Astrocyte (in vitro differentiated cells and primary cell): ENCODE measurements at regions not wholly inside any gene's neighbourhood (a gene's known extent, or its start where the extent isn't known, plus 50 kb on each side); places are given as distances from the start of the nearest gene placed in this dataset.
"Not testable (repeated sequence)": the region's sequence is repeated elsewhere in the genome, so short reads cannot be mapped to it uniquely, and the experiment has no call there.

Experiments used
- DNase-seq: peaks from one replicate; pipeline ENCODE4 v3.0.0-alpha.2; 2010; ENCODE audit warnings: low read depth
- FAIRE-seq: peaks from 2 replicates; lab custom pipeline; 2011; peaks lifted over from hg19 to GRCh38; lab: Jason Lieb, UNC
- H2AFZ ChIP-seq: 2 replicates; pipeline ENCODE4 v1.6.0; 2012; ENCODE audit warnings: low read depth, low read length, inconsistent platforms
- H3K27ac ChIP-seq: 2 replicates; pipeline ENCODE4 v1.5.1; 2011; ENCODE audit warnings: low read depth, low read length, inconsistent platforms
- H3K27me3 ChIP-seq: 2 replicates; pipeline ENCODE4 v1.6.0; 2011; ENCODE audit warnings: low read length, inconsistent platforms; ENCODE audit not compliant: insufficient read depth
- H3K36me3 ChIP-seq: 2 replicates; pipeline ENCODE4 v1.5.1; 2011; ENCODE audit warnings: low read length, inconsistent platforms; ENCODE audit not compliant: insufficient read depth
- H3K4me1 ChIP-seq: 2 replicates; pipeline ENCODE4 v1.5.1; 2011; ENCODE audit warnings: low read length, inconsistent platforms; ENCODE audit not compliant: insufficient read depth
- H3K4me2 ChIP-seq: 2 replicates; pipeline ENCODE4 v1.6.0; 2012; ENCODE audit warnings: low read length, inconsistent platforms
- H3K4me3 ChIP-seq: 2 replicates; pipeline ENCODE4 v1.5.1; 2011; ENCODE audit warnings: low read depth, mild to moderate bottlenecking, low read length, inconsistent platforms; ENCODE audit not compliant: insufficient read depth
- H3K79me2 ChIP-seq: 2 replicates; pipeline ENCODE4 v1.6.0; 2012; ENCODE audit warnings: mild to moderate bottlenecking, low read length, inconsistent platforms; ENCODE audit not compliant: insufficient read depth
- H3K9ac ChIP-seq: 2 replicates; pipeline ENCODE4 v1.6.0; 2012; ENCODE audit warnings: mild to moderate bottlenecking, low read length, inconsistent platforms
- H3K9me3 ChIP-seq: 2 replicates; pipeline ENCODE4 v1.5.1; 2012; ENCODE audit warnings: low read depth, mild to moderate bottlenecking, low read length, inconsistent platforms; ENCODE audit not compliant: insufficient read depth
- H4K20me1 ChIP-seq: 2 replicates; pipeline ENCODE4 v1.6.0; 2012; ENCODE audit warnings: low read length, inconsistent platforms; ENCODE audit not compliant: insufficient read depth
- H3K27ac Mint-ChIP-seq: one replicate; pipeline ENCODE4 v1.8.0; 2021; ENCODE audit warnings: mild to moderate bottlenecking, mixed read lengths; ENCODE audit not compliant: unreplicated experiment
- H3K27me3 Mint-ChIP-seq: one replicate; pipeline ENCODE4 v1.8.0; 2021; ENCODE audit warnings: low read depth, mixed read lengths; ENCODE audit not compliant: unreplicated experiment
- H3K36me3 Mint-ChIP-seq: one replicate; pipeline ENCODE4 v1.8.0; 2021; ENCODE audit warnings: low read depth, mixed read lengths; ENCODE audit not compliant: unreplicated experiment
- H3K4me1 Mint-ChIP-seq: one replicate; pipeline ENCODE4 v1.8.0; 2021; ENCODE audit warnings: low read depth, mixed read lengths; ENCODE audit not compliant: unreplicated experiment
- H3K4me3 Mint-ChIP-seq: one replicate; pipeline ENCODE4 v1.8.0; 2021; ENCODE audit warnings: mild to moderate bottlenecking, moderate library complexity, mixed read lengths; ENCODE audit not compliant: unreplicated experiment
- H3K9me3 Mint-ChIP-seq: one replicate; pipeline ENCODE4 v1.8.0; 2021; ENCODE audit warnings: mild to moderate bottlenecking, mixed read lengths; ENCODE audit not compliant: unreplicated experiment

DNA sequence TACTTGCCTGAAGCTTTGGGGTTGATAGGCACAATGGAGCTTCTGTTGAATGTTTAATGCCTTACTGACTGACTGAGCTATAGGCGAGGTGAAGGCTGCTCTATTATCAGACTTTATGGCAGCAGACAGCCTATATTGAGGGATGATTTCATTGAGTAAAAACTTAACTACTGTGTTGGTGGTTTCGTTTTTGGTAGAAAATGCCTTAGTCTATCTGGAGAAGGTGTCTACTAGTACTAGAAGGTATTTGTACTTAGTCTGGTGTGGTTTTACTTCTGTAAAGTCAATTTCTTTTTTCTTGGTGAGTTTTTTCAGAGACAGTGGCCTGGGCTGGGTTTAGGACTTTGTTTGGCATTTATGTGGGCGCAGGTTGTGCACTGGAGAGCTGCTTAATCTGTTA lies 97.2 kb downstream of the ALG1L2 start:
- Mint-ChIP-seq H3K4me1 (peaks cover 21% of the 10 kb centered on the region), H3K27ac (peak overlapping the region; percentile 90), H3K4me3 (peak overlapping the region; percentile 43)
- H3K9me3 ChIP-seq, H3K36me3 Mint-ChIP-seq, H3K9me3 Mint-ChIP-seq, H3K27ac ChIP-seq, FAIRE-seq, H3K27me3 Mint-ChIP-seq, H3K4me3 ChIP-seq, DNase-seq, H3K9ac ChIP-seq, H3K36me3 ChIP-seq, H3K4me2 ChIP-seq, H3K79me2 ChIP-seq, H4K20me1 ChIP-seq, H2AFZ ChIP-seq, H3K27me3 ChIP-seq, H3K4me1 ChIP-seq: not testable (repeated sequence)

DNA sequence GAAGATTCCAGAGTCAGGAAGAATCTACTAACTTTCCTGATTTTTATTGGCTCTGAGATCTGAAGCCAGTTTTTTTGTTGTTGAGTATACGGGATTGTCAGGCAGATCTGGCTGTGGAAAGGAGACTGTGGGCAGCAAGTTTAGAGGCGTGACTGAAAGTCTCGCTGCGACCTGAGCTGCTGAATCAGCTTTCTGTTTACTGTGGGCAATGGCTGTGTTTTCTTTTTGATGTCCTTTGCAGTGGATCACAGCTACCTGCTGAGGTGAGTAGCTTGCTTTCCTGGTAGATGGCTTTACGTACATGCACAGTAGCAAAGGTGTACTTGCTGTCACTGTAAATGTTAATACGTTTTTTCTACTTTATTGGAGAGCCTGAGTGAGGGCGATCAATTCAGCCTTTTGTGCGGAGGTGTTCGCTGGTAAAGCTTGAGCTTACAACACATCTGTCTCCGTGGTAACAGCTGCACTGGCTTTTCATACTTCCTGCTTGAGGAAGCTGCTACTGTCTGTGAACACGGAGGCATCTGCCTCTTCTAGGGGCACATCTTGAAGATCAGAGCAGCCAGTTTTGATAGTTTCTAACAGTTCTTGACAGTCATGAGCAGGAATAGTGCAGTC lies 97.8 kb downstream of the ALG1L2 start:
- peak overlapping the region; percentile 11 for H2AFZ ChIP-seq
- H3K36me3 ChIP-seq, result not testable (repeated sequence)

DNA sequence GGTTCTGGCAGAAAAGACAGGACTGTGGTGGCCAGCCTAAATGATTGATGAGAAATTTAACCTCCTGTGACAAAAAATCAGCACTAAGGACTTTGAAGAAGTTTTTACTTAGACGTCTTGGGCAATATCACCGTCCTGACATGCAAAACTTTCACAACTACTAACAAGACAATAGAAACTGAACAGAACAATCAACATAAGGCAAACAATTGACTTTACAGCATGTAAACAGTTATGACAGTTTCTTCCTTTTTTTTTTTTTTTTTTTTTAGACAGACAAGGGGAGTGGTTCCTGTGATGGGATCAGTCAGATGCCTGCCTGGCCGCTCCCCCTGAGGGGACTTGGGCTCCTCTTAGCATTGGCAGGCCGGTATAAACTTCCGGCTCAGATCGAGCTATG lies 100.8 kb downstream of the ALG1L2 start:
- H3K9ac ChIP-seq, FAIRE-seq, H3K36me3 ChIP-seq, H3K79me2 ChIP-seq, H3K27ac Mint-ChIP-seq, H3K27ac ChIP-seq, H4K20me1 ChIP-seq, H3K27me3 Mint-ChIP-seq, H2AFZ ChIP-seq, H3K4me2 ChIP-seq, H3K36me3 Mint-ChIP-seq, H3K27me3 ChIP-seq, H3K4me3 ChIP-seq, H3K4me1 ChIP-seq, H3K9me3 Mint-ChIP-seq, H3K9me3 ChIP-seq, H3K4me3 Mint-ChIP-seq, DNase-seq: not testable (repeated sequence)
- peaks cover 21% of the 10 kb centered on the region for H3K4me1 Mint-ChIP-seq

More for the DNA sequence above, 97.8 kb downstream of the ALG1L2 start:
- H3K9me3 ChIP-seq, H3K27me3 Mint-ChIP-seq, H3K4me1 ChIP-seq, FAIRE-seq, H3K27me3 ChIP-seq, H3K9ac ChIP-seq, H3K4me3 ChIP-seq, H4K20me1 ChIP-seq, H3K9me3 Mint-ChIP-seq, DNase-seq, H3K79me2 ChIP-seq, H3K27ac ChIP-seq, H3K4me3 Mint-ChIP-seq, H3K36me3 Mint-ChIP-seq: not testable (repeated sequence)
- Mint-ChIP-seq H3K27ac (peak overlapping the region; percentile 90), H3K4me1 (peaks cover 21% of the 10 kb centered on the region)
- H3K4me2 ChIP-seq, result peak overlapping the region; percentile 50

DNA sequence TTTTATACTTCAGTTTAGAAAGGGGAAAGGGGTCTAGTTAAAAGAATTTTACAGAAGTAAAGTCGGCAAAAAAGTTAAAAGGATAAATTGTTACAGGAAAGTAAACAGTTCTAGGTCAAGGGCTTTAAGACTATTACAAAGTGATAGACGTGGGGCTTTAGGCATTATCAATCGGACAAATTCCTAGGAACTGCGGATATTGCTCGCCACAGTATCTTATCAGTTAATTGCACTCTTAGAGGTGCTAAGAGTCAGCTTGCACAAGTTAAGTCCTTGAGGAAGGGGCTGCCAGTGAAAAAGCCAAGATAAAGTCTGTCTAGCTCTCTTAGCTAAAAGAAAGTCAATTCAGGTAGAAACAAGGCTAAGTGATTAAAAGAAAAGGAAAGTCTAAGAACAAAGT lies 102.1 kb downstream of the ALG1L2 start:
- H3K4me3 Mint-ChIP-seq, H2AFZ ChIP-seq, H3K9ac ChIP-seq, H3K9me3 ChIP-seq, H3K27ac Mint-ChIP-seq, H3K27me3 ChIP-seq, H3K79me2 ChIP-seq, H3K36me3 ChIP-seq, H4K20me1 ChIP-seq, DNase-seq, FAIRE-seq, H3K27me3 Mint-ChIP-seq, H3K4me2 ChIP-seq, H3K27ac ChIP-seq, H3K36me3 Mint-ChIP-seq, H3K4me1 ChIP-seq, H3K4me3 ChIP-seq: not testable (repeated sequence)
- peaks cover 16% of the 10 kb centered on the region for H3K4me1 Mint-ChIP-seq
- peaks cover 11% of the 10 kb centered on the region for H3K9me3 Mint-ChIP-seq

DNA sequence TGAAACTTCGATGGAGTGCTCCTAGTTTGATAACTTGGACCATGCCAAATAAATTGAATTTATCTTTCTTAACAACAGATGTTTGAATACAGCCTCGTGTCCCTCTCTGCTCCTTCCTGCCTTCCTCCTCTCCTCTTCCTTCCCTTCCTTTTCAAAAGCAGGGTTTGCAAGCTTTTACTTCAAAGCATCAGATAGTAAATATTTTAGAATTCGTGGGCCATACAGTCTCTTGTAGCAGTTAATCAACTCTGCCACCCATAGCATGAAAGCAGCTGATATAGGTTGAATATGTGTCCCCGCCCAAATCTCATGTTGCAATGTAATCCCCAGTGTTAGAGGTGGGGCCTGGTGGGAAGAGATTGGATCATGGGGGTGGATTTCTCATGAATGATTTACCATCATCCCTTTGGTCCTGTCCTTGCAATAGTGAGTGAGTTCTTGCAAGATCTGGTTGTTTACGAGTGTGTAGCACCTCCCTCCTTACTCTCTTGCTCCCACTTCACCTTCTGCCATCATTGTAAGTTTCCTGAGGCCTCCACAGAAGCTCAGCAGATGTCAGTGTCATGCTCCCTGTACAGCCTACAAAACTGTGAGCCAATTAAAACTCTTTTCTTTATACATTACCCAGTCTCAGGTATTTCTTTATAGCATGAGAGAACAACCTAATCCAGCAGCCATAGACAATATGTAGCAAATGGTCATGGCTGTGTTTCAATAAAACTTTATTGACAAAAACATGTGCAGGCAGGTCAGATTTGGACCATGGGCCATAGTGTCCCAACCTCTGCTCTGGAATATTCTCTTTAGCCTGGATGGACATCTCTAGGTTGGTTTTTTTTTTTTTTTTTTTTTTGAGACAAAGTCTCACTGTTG lies 102.8 kb downstream of the ALG1L2 start:
- H3K4me3 Mint-ChIP-seq, H3K27ac Mint-ChIP-seq, H3K4me3 ChIP-seq, H3K79me2 ChIP-seq, H3K4me2 ChIP-seq, H3K27me3 Mint-ChIP-seq, H4K20me1 ChIP-seq, DNase-seq, H3K9ac ChIP-seq, H3K36me3 Mint-ChIP-seq, H3K27ac ChIP-seq, H3K9me3 ChIP-seq, H3K4me1 ChIP-seq, H2AFZ ChIP-seq, H3K36me3 ChIP-seq, FAIRE-seq, H3K4me1 Mint-ChIP-seq, H3K27me3 ChIP-seq: not testable (repeated sequence)
- H3K9me3 Mint-ChIP-seq, result peaks cover 11% of the 10 kb centered on the region

DNA sequence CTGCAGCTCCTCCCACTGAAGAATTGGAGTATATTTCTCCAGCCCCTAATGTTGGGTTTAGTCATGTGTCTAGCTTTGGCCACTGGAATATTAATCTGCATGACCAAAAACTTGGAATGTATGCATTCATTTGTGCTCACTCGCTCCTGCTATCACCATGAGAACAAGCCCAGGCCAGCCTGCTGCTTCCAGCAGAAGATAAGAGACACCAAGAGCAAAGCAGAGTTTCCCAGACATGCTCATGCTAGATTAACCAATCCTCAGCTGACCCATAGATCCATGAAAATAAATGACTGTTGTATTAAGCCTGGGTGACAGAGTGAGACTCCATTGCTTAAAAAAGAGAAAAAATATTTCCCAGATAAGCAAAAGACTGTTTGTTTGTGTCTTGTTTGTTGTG lies 119.6 kb downstream of the ALG1L2 start:
- H3K9me3 ChIP-seq, H3K36me3 ChIP-seq, H4K20me1 ChIP-seq, H3K27ac ChIP-seq, H3K27me3 Mint-ChIP-seq, FAIRE-seq, H3K27me3 ChIP-seq, DNase-seq, H3K4me1 Mint-ChIP-seq, H3K27ac Mint-ChIP-seq, H3K36me3 Mint-ChIP-seq, H3K9ac ChIP-seq, H3K4me2 ChIP-seq, H3K79me2 ChIP-seq, H3K4me3 Mint-ChIP-seq, H2AFZ ChIP-seq, H3K4me3 ChIP-seq, H3K4me1 ChIP-seq: not testable (repeated sequence)
- H3K9me3 Mint-ChIP-seq, result peaks cover 24% of the 10 kb centered on the region
